ENCODE measurements at regions not wholly inside any gene's neighbourhood (a gene's known extent, or its start where the extent isn't known, plus 50 kb on each side); places are given as distances from the start of the nearest gene placed in this dataset.

DNA sequence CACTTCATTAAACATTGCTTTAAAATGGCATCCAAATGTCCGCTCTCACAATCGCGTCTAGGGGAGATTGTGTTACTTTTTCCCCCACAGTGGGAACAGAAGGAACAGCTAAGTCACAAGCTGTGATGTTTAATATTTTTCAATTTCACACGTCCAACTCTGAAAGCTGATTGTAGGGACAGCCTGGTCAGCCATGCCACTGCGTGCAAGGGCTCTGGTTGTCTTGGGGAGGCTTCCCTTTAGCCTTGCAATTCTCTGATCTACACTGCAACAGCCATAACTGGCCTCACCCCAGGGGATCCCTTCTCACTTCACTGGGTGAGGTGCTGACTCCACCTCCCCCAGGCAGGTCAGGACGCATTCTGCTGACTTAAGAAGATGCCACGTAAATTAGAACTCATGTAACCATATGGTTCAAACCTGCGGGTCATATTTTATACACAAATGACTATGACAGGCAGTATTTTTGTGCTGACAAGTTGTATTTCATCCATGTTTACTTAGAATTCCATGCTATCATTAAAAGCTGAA, 425.2 kb upstream of the NFE2L3 start:
- TF ChIP-seq, protein P1, sequence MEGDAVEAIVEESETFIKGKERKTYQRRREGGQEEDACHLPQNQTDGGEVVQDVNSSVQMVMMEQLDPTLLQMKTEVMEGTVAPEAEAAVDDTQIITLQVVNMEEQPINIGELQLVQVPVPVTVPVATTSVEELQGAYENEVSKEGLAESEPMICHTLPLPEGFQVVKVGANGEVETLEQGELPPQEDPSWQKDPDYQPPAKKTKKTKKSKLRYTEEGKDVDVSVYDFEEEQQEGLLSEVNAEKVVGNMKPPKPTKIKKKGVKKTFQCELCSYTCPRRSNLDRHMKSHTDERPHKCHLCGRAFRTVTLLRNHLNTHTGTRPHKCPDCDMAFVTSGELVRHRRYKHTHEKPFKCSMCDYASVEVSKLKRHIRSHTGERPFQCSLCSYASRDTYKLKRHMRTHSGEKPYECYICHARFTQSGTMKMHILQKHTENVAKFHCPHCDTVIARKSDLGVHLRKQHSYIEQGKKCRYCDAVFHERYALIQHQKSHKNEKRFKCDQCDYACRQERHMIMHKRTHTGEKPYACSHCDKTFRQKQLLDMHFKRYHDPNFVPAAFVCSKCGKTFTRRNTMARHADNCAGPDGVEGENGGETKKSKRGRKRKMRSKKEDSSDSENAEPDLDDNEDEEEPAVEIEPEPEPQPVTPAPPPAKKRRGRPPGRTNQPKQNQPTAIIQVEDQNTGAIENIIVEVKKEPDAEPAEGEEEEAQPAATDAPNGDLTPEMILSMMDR (IDR thresholded peaks at IDR 0.05), result no peak
- no peak for TF ChIP-seq POLR2A (IDR thresholded peaks at IDR 0.05)
